ENCODE measurements at regions not wholly inside any gene's neighbourhood (a gene's known extent, or its start where the extent isn't known, plus 50 kb on each side); places are given as distances from the start of the nearest gene placed in this dataset.
"Not testable (repeated sequence)": the region's sequence is repeated elsewhere in the genome, so short reads cannot be mapped to it uniquely, and the experiment has no call there.

GRCh38 chr1:189131576-189131975 lies 1346.1 kb downstream of the BRINP3 start:
- no peak for DNase-seq

DNA sequence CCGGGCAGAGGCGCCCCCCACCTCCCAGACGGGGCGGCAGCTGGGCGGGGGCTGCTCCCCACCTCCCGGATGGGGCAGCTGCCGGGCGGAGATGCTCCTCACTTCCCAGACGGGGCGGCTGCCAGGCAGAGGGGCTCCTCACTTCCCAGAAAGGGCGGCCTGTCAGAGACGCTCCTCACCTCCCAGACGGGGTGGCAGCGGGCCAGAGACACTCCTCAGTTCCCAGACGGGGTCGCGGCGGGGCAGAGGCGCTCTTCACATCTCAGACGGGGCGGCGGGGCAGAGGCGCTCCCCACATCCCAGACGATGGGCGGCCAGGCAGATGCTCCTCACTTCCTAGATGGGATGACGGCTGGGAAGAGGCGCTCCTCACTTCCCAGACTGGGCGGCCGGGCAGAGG lies 1337.9 kb downstream of the BRINP3 start:
- not testable (repeated sequence) for DNase-seq

- DNase-seq, result no peak
Measured at GRCh38 chr1:189141056-189141455, 1336.6 kb downstream of the BRINP3 start.

DNA sequence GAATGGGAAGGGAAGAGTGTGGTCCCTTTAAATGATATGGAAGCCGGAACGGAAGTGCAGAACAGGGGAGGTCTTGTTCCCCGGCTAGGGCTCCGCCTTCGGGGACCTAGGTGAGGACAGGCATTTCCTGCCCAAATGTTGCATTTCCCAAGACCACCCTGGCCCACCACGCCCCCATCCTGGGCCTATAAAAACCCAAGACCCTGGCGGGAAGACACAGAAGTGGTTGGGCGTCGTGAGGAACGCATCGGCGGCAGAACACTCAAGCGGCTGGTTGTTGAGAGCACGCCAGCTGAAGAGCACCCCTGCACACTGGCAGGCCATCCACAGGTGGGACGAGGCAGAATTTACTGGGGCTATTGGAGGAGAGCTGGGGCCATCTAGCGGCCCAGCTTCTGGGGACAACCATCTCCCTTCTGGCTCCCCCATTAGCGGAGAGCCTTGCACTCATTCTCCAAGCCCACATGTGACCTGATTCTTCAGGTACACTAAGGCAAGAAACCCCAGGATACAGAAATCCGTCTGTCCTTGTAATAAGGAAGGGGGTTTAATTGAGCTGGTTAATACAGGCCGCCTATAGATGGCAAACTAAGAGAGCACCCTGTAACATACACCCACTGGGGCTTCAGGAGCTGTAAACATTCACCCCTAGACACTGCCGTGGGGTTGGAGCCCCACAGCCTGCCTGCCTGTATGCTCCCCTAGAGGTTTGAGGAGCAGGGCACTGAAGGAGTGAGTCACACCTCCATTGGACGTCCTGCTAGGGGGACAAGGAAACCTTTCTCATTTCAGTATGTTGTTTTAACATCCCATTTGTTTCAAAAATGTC lies 1327.9 kb downstream of the BRINP3 start:
- DNase-seq, result no peak

DNA sequence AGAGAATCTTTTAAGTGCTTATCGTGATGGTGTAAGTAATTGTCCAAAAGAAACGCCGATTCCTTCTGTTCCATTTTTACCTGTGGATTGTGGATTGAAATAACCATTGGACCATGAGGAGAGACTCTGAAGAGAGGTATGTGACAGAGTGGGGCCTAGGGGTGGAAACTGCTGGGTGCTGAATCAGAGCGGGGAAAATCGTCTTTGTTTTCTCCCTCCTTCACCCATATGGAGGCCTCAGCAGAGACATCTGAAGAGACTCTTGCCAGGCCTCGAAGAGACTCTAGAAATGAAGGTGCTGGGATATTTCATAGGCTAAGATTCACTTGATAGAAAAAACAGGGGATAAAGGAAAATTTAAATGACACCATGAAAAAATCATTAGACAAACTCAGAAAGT lies 1327.0 kb downstream of the BRINP3 start:
- no peak for DNase-seq

DNA sequence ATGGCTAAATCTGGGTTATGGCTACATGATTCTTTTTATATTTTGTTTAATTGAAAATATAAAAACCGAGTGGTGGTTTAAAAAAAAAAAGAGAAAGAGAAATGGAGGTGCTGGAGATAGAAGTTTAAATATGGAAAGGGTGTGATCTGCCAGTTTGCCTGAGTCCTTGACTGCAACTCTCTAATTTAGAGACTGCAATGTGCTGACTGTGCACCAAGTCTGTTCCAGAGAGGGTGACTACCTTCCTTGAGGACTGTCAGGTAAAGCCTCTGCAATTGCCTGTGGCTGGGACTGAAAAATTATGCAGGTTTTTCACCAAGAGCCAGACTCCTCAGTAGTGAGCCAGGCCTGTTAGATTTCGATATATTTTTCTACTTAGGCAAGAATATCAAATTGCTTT lies 1326.3 kb downstream of the BRINP3 start:
- DNase-seq, result no peak

DNA sequence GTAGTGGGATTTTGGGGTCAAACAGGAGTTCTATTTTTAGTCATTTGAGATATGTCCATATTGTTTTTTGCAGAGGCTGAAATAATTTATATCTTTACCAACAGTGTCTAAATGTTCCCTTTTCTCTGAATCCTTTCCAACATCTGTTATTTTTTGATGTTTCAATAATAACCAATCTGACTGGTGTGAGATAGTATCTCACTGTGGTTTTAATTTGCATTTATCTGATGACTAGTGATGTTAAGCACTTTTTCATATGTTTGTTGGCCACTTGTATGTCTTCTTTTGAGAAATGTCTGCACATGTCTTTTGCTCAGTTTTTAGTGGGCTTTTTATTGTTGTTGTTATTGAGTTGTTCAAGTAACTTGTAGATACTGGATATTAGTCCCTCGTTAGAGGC lies 1325.0 kb downstream of the BRINP3 start:
- DNase-seq, result no peak

GRCh38 chr1:189158155-189158554 lies 1319.5 kb downstream of the BRINP3 start:
- DNase-seq, result no peak

DNA sequence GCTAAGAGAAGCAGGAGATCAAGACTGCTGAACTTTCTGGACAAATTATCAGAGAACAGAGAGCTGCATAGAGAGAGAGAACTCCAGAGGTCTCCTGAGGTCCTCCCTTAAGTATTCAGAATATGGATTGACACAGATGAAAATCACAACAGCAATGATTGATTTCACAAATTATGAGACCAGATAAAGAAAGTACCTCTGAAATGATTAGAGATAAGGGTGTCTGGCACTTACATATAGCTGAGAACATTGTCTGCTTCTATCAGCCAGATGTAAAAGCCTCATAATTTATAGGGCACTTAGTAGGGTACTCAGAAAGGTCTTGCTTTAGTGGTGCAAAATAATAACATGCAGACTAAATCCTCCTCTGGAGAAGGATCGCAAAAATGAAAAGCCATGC lies 1301.8 kb downstream of the BRINP3 start:
- DNase-seq, result no peak

- no peak for DNase-seq
Measured at GRCh38 chr1:189180057-189180456, 1297.6 kb downstream of the BRINP3 start.

GRCh38 chr1:189185097-189185496 lies 1292.6 kb downstream of the BRINP3 start:
- DNase-seq, result no peak

DNA sequence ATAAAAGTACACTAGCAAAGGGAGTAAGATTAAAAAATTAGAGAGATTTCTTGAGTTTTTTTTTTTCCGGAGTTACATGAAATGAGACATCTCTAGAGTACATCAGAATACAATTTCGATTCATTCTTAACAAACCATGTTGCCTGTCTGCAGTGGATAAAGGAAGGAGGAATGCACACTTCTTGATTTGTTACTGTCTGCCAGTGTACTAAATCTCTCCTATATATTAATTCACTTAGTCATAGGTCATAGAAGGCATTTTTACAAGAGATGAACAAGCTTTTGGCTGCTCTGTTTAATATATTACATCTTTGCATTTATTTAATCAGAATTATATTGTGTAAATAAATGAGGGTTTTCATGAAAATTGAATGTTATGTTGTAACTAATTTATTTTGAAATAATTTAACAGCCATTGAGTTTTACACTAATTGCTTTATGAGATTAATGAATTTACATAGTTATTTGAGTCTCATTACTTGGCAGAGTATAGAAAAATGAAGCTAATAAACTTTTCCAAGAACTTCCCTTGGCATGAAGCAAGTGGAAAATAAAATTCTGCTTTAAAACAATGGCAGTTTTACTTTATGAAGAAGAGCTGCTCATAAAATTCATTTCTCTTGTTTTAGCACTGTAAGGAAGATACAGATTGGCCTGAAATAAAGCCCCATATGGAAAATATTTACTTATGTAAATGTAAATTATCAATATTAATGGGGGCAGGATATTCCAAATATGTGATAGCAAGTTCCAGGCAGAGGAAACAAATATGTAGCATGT lies 1284.7 kb downstream of the BRINP3 start:
- DNase-seq, result no peak

- no peak for DNase-seq
Measured at GRCh38 chr1:189205863-189206262, 1271.8 kb downstream of the BRINP3 start.

DNA sequence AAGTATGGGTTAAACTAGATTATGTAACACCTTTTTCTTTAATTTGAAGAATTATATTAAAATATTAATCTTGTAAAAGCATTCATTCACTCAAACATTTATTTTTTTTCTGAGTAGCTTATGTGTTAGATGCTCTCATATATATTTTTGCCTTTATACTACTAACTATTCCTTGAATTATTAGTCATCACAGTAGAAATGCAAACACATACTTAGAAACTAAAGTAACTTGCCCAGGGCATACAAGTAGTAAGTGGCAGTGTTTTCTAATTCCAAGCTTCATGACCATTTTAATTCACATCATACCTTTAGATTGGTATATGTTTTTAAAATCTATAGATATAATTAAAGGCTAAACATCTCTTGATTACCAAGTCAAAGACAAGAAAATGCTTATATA lies 1271.0 kb downstream of the BRINP3 start:
- peak; percentile 4 for DNase-seq

DNA sequence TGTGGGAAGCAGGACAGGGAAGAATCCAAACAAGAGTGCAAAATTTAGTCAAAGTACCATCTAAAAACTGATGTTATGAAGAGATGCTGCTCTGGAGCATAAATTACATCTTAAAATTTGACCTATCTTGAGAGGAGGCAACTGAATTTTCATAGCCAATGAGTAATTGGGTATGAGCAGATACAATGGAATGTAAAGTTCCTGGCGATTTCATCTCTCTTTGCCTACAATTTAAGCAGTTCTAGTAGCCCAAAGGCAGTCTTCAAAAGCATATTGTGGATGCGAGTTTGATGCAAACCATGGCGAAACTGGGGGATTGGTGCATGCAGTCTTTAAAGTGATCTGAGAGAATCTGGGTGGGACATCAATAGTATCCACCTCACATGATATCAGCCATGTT lies 1265.9 kb downstream of the BRINP3 start:
- peak; percentile 59 for DNase-seq

- DNase-seq, result no peak
Measured at GRCh38 chr1:189212606-189213005, 1265.1 kb downstream of the BRINP3 start.

DNA sequence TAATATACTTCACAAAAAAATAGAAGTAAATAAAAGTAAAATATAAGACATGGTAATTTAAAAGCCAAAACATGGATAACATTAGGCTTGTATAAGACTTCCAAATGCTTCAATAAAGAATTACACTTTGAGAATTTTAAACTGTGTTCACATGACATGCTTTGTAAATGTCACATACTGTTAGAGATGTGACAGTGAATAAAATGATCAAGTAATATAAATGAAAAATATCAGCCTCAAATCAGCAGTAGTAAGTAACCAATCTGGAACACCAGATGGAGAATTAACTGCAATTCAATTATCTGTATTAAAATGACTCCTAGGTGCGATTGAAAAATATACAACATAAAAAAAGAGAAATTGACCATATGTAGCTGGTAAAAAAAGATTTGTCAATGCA lies 1260.8 kb downstream of the BRINP3 start:
- DNase-seq, result no peak

- no peak for DNase-seq
Measured at GRCh38 chr1:189217646-189218045, 1260.0 kb downstream of the BRINP3 start.

DNA sequence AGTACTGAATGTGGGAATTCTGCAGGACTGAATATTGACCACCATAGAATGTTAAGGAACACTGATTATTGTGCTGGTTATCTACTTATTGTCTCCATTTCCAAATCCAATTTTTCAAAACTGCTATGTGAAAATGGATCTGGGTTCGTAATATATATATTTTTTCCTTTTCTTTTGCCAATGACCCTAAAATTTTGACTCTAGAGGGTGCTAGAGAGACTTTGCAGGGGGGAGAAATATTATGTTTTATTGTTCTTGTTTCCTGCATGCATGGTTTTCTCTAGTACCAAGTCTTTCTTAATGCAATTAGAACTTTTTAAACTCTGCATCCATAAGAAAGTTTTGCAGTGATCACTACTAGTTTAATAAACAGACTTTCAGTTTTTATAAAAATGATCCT lies 1256.9 kb downstream of the BRINP3 start:
- no peak for DNase-seq

- DNase-seq, result not testable (repeated sequence)
Measured at GRCh38 chr1:189225794-189226145, 1251.9 kb downstream of the BRINP3 start.

GRCh38 chr1:189226779-189227178 lies 1250.9 kb downstream of the BRINP3 start:
- DNase-seq, result no peak

DNA sequence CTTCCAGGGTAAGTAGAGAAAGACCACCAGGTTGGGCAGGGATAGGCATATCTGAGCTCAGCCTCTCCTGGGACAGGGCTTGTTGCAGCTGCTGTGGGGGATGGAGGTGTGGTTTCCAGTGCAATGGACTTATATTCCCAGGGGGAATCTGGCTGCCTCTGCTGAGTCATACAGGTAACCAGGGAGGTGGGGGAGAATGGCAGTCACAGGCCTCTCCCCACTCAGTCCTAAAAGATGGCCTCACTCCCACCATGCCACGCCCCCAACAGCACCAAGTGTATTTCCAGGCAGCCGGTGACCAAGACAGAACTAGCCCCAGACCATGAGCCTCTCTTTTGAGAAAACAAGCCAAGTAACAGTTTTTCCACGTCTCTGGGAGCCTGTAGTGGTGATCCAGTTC lies 1240.7 kb downstream of the BRINP3 start:
- DNase-seq, result no peak

DNA sequence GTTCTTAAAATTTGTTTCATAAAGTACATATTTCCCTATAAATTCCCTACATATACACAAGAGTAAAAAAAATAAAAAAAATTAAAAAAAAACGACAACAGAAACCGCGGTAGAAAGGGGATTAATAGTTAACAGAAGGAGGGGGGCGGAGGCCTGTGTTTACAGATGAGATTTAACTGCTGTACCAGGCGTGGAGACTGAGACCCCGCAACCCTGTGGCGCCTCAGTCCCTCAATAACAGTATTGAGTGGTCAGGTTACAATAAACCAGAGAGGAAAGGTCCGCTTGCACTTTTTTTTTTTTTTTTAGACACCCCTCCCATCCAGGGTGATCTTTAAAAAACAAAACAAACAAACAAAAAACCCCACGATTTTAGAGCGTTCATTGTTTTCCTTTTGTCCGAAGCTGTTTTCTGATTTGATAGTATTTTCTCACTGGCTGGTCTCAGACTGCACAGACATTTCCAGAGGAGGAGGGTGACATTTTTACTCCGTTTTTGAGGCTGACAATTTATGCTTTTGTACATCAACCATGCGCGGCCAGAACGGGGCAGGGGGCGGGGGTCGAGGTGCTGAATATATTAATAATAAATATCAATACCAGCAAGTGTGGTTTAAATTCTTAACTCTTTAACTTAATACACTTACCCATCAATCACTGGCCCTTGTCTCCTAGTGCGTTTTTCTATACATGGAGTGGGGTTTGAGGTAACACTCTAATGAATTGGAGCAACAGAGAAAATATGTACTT lies 1223.9 kb downstream of the BRINP3 start:
- no peak for DNase-seq

Measured in fibroblast of skin of back (primary cell).